HepG2 (cell line): ENCODE measurements at regions not wholly inside any gene's neighbourhood (a gene's known extent, or its start where the extent isn't known, plus 50 kb on each side); places are given as distances from the start of the nearest gene placed in this dataset.
A peak's percentile ranks its signal among the peaks of the same experiment; 100 is the strongest.

Experiments
- FOSL1 ChIP-seq: sonication (generic); formaldehyde crosslinking; IDR thresholded peaks from 2 replicates; pipeline ENCODE4 v1.9.0; 2021; ENCODE audit warnings: missing genetic modification reagents, borderline replicate concordance
- HMG20B ChIP-seq: conservative IDR thresholded peaks from 2 replicates; pipeline ENCODE4 v1.6.1; 2016; ENCODE audit warnings: missing genetic modification reagents, missing compliant biosample characterization
- HNF4G ChIP-seq, 2 experiments: sonication (generic) in 1 of 2; formaldehyde crosslinking in 1 of 2; IDR thresholded peaks; 2 replicates each; pipeline versions ENCODE4 v1.4.0 to v1.6.1; 2011 to 2020; ENCODE audit warnings: borderline replicate concordance in 2 of 2, low read depth in 2 of 2, mild to moderate bottlenecking in 2 of 2, low read length in 1 of 2, missing genetic modification reagents in 1 of 2, moderate library complexity in 1 of 2
- JUND ChIP-seq: sonication (generic); formaldehyde crosslinking; IDR thresholded peaks from 2 replicates; pipeline ENCODE4 v1.8.0; 2022; ENCODE audit warnings: mild to moderate bottlenecking, missing genetic modification reagents
- KAT7 ChIP-seq: IDR thresholded peaks from 2 replicates; pipeline ENCODE4 v1.6.1; 2018; ENCODE audit warnings: borderline replicate concordance, missing compliant biosample characterization
- RAD51 ChIP-seq: fragments of 450-650 bp; IDR thresholded peaks from 2 replicates; pipeline ENCODE4 v1.6.1; 2016; ENCODE audit warnings: borderline replicate concordance
- RARG ChIP-seq: sonication (generic); formaldehyde crosslinking; IDR thresholded peaks from 2 replicates; pipeline ENCODE4 v1.4.0; 2020; ENCODE audit warnings: low read depth, mild to moderate bottlenecking, missing genetic modification reagents
- TEAD2 ChIP-seq: sonication (generic); formaldehyde crosslinking; IDR thresholded peaks from 2 replicates; pipeline ENCODE4 v1.9.0; 2021; ENCODE audit warnings: missing genetic modification reagents
- ZKSCAN1 ChIP-seq: fragments of 150-350 bp; IDR thresholded peaks from 2 replicates; pipeline ENCODE4 v1.6.1; 2014; ENCODE audit warnings: low read length
- ZKSCAN5 ChIP-seq: sonication (generic); formaldehyde crosslinking; IDR thresholded peaks from 2 replicates; pipeline ENCODE4 v1.5.1; 2020; ENCODE audit warnings: mild to moderate bottlenecking, missing genetic modification reagents
- ZNF354B ChIP-seq: sonication (generic); formaldehyde crosslinking; IDR thresholded peaks from 2 replicates; pipeline ENCODE4 v1.8.0; 2022; ENCODE audit warnings: mild to moderate bottlenecking, missing genetic modification reagents
- ZSCAN21 ChIP-seq: sonication (generic); formaldehyde crosslinking; IDR thresholded peaks from 2 replicates; pipeline ENCODE4 v1.8.0; 2022; ENCODE audit warnings: mild to moderate bottlenecking, missing genetic modification reagents, moderate library complexity, borderline replicate concordance
- ZUFSP ChIP-seq: sonication (generic); formaldehyde crosslinking; IDR thresholded peaks from 2 replicates; pipeline ENCODE4 v1.9.0; 2021; ENCODE audit warnings: missing genetic modification reagents, mild to moderate bottlenecking, borderline replicate concordance
- TF ChIP-seq, protein P1 (sequence below): sonication (generic); formaldehyde crosslinking; conservative IDR thresholded peaks from 2 replicates; pipeline ENCODE4 v1.8.0; 2022; ENCODE audit warnings: mild to moderate bottlenecking, moderate library complexity, missing genetic modification reagents
- TF ChIP-seq, protein P2 (sequence below): sonication (generic); formaldehyde crosslinking; conservative IDR thresholded peaks from 2 replicates; pipeline ENCODE4 v1.8.0; 2022; ENCODE audit warnings: low read depth, missing genetic modification reagents
- TF ChIP-seq, protein P3 (sequence below): sonication (generic); formaldehyde crosslinking; IDR thresholded peaks from one replicate; pipeline ENCODE4 v1.5.1; 2020; ENCODE audit warnings: mild to moderate bottlenecking, missing genetic modification reagents; ENCODE audit errors: not compliant biosample characterization

DNA sequence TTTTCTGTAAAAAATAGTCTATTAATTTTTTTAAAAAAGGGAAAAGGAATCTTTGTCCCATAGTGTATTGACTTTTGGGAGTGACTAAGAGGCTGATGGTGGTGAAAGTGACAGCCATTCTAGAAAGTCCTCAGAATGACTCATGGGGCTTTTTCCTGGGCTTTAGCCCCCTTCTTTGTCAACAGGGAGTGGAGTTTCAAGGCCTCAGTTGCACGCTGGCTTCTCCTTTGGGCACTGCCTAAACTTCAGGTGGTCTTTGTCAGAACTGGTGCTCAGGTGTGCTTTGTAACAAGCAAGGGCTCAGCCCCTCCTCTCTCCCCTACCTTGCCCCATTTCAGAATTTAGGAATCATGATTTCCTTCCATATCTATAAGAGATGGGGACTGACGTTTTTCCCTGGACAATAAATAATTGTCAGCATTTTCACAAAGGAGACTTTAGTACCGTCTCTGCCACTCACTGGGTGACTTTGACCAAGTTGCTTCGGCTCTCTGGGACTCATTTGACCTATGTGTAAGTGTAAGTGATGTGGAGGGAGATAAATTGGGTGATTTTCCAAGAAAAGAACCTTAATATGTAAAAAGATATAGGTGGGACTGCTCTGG is 61.2 kb upstream of the IGFBP2 start (continued):
- no peak for TF ChIP-seq TEAD2 (CRISPR knock-in tag)
- peak; percentile 45; the same call in 1 of the 2 replicates for TF ChIP-seq JUND (CRISPR knock-in tag)
- TF ChIP-seq ZNF354B (CRISPR knock-in tag): no peak
- no peak for TF ChIP-seq KAT7 (CRISPR knock-in tag)
- TF ChIP-seq RARG (CRISPR knock-in tag): no peak
- no peak for TF ChIP-seq RAD51
- TF ChIP-seq, protein P1, sequence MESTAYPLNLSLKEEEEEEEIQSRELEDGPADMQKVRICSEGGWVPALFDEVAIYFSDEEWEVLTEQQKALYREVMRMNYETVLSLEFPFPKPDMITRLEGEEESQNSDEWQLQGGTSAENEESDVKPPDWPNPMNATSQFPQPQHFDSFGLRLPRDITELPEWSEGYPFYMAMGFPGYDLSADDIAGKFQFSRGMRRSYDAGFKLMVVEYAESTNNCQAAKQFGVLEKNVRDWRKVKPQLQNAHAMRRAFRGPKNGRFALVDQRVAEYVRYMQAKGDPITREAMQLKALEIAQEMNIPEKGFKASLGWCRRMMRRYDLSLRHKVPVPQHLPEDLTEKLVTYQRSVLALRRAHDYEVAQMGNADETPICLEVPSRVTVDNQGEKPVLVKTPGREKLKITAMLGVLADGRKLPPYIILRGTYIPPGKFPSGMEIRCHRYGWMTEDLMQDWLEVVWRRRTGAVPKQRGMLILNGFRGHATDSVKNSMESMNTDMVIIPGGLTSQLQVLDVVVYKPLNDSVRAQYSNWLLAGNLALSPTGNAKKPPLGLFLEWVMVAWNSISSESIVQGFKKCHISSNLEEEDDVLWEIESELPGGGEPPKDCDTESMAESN (CRISPR knock-in tag): no peak
- TF ChIP-seq FOSL1 (CRISPR knock-in tag): peak; percentile 86; the same call in 1 of the 2 replicates
- no peak for TF ChIP-seq ZUFSP (CRISPR knock-in tag)
- TF ChIP-seq, protein P2, sequence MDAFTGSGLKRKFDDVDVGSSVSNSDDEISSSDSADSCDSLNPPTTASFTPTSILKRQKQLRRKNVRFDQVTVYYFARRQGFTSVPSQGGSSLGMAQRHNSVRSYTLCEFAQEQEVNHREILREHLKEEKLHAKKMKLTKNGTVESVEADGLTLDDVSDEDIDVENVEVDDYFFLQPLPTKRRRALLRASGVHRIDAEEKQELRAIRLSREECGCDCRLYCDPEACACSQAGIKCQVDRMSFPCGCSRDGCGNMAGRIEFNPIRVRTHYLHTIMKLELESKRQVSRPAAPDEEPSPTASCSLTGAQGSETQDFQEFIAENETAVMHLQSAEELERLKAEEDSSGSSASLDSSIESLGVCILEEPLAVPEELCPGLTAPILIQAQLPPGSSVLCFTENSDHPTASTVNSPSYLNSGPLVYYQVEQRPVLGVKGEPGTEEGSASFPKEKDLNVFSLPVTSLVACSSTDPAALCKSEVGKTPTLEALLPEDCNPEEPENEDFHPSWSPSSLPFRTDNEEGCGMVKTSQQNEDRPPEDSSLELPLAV (CRISPR knock-in tag): no peak
- no peak for TF ChIP-seq ZKSCAN5 (CRISPR knock-in tag)
- TF ChIP-seq, protein P3, sequence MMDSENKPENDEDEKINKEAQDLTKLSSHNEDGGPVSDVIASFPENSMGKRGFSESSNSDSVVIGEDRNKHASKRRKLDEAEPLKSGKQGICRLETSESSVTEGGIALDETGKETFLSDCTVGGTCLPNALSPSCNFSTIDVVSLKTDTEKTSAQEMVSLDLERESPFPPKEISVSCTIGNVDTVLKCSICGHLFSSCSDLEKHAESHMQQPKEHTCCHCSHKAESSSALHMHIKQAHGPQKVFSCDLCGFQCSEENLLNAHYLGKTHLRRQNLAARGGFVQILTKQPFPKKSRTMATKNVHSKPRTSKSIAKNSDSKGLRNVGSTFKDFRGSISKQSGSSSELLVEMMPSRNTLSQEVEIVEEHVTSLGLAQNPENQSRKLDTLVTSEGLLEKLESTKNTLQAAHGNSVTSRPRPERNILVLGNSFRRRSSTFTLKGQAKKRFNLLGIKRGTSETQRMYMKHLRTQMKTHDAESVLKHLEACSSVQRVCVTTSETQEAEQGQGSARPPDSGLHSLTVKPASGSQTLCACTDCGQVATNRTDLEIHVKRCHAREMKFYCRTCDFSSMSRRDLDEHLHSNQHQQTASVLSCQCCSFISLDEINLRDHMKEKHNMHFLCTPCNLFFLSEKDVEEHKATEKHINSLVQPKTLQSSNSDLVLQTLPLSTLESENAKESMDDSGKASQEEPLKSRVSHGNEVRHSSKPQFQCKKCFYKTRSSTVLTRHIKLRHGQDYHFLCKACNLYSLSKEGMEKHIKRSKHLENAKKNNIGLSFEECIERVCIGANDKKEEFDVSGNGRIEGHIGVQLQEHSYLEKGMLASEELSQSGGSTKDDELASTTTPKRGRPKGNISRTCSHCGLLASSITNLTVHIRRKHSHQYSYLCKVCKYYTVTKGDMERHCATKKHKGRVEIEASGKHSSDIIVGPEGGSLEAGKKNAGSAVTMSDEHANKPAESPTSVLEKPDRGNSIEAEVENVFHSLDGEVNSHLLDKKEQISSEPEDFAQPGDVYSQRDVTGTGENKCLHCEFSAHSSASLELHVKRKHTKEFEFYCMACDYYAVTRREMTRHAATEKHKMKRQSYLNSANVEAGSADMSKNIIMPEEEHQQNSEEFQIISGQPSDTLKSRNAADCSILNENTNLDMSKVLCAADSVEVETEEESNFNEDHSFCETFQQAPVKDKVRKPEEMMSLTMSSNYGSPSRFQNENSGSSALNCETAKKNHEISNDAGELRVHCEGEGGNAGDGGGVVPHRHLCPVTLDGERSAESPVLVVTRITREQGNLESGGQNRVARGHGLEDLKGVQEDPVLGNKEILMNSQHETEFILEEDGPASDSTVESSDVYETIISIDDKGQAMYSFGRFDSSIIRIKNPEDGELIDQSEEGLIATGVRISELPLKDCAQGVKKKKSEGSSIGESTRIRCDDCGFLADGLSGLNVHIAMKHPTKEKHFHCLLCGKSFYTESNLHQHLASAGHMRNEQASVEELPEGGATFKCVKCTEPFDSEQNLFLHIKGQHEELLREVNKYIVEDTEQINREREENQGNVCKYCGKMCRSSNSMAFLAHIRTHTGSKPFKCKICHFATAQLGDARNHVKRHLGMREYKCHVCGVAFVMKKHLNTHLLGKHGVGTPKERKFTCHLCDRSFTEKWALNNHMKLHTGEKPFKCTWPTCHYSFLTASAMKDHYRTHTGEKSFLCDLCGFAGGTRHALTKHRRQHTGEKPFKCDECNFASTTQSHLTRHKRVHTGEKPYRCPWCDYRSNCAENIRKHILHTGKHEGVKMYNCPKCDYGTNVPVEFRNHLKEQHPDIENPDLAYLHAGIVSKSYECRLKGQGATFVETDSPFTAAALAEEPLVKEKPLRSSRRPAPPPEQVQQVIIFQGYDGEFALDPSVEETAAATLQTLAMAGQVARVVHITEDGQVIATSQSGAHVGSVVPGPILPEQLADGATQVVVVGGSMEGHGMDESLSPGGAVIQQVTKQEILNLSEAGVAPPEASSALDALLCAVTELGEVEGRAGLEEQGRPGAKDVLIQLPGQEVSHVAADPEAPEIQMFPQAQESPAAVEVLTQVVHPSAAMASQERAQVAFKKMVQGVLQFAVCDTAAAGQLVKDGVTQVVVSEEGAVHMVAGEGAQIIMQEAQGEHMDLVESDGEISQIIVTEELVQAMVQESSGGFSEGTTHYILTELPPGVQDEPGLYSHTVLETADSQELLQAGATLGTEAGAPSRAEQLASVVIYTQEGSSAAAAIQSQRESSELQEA (CRISPR knock-in tag): no peak
- no peak for TF ChIP-seq ZSCAN21 (CRISPR knock-in tag)
- no peak for TF ChIP-seq HMG20B (CRISPR knock-in tag)
- TF ChIP-seq ZKSCAN1: no peak
- no peak for TF ChIP-seq HNF4G (IDR thresholded peaks at IDR 0.05; ENCODE audit: borderline replicate concordance, low read depth, low read length)
- no peak for TF ChIP-seq HNF4G (CRISPR knock-in tag; IDR thresholded peaks at IDR 0.05; ENCODE audit: borderline replicate concordance, low read depth)
